HG03342 (cell line): ENCODE measurements at regions not wholly inside any gene's neighbourhood (a gene's known extent, or its start where the extent isn't known, plus 50 kb on each side); places are given as distances from the start of the nearest gene placed in this dataset.
"Not testable (repeated sequence)": the region's sequence is repeated elsewhere in the genome, so short reads cannot be mapped to it uniquely, and the experiment has no call there.

Experiments used
- ATAC-seq: cut with Tn5 transposase; IDR thresholded peaks from one replicate; pipeline ENCODE4 v1.9.1; 2021; ENCODE audit warnings: mild to moderate bottlenecking, moderate library complexity; ENCODE audit not compliant: unreplicated experiment

DNA sequence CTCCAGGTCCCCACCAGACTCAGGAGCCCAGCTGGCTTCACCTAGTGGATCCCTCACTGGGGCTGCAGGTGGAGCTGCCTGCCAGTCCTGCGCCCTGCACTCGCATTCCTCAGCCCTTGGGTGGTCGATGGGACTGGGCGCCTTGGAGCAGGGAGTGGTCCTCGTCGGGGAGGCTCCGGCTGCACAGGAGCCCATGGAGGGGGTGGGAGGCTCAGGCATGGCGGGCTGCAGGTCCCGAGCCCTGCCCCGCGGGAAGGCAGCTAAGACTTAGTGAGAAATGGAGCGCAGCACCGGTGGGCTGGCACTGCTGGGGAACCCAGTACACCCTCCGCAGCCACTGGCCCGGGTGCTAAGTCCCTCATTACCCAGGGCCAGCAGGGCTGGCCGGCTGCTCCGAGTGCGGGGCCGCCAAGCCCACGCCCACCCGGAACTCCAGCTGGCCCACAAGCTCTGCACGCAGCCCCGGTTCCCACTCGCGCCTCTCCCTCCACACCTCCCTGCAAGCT, 203.4 kb downstream of the DSC3 start:
- ATAC-seq: not testable (repeated sequence)

DNA sequence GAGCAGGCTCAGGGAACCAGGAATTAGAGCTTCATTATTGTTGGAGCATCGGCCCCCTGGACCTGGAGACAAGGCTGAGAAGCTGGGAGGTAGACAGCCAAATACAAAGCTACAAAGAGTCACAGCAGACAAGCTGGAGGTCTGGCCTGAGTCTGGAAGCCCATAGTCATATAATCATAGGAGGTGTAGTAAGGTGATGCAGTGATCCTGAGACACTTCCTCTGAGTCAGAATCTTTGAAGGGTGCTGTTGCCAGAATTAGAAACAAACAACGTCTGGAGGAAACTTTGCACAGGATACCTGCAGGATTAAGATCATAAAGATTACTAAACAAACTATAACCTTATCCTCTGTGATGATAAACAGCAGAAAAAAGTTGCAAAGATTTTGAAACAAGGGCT, 213.8 kb downstream of the DSC3 start:
- no peak for ATAC-seq

DNA sequence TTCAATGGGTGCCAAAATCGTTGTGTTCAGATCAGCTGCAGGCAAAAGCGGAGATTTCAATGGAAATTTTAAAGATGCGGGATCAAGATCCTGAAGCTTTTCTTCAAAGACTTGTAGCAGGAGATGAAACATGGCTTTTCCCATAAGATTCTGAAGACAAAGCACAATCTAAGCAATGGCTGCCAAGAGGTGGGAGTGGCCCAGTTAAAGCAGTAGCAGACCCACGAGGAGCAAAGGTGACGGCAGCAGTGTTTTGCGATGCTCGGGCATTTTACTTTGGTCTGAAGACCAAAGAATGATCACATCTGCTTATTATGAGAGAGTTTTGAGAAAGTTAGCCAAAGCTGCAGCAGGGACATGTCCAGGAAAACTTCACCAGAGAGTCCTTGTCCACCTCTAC, 222.9 kb downstream of the DSC3 start:
- ATAC-seq: no peak

DNA sequence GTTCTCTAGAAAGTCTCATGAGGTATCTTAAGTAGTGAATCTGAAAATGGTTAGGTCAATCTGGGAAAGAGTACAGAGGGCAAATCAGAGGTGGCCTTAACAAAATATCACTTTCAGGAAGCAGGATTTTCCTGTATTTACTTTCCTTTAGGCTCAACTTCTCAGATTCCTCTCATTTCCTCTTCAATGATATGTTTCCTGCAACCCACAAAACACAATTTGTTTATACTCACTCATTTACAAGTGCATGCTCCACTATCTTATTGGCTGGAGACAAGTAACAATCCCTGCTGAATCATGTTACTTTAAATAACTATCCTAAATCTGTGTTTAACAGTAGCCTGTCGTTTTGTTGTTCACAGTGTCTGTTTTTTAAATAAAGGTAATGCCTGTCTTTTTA, 228.1 kb downstream of the DSC3 start:
- no peak for ATAC-seq

DNA sequence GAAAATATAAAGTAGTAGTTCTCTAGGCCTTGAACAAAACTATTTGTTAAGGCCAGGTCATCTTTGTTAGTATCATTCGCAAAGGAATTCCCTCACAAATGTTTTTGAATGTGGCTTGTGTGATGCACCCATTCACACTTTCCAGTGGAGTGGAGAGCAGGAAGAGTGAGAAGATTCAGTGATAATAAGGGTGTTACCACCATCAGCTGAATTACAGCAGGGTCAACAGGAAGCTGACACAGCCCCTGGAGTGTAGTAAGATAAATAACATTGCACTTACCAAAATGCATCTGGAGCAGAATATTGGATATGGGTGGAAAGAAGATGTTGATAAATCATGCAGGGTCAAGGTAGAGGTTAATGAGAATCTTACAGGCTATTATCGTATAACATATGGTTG, 231.0 kb downstream of the DSC3 start:
- no peak for ATAC-seq

DNA sequence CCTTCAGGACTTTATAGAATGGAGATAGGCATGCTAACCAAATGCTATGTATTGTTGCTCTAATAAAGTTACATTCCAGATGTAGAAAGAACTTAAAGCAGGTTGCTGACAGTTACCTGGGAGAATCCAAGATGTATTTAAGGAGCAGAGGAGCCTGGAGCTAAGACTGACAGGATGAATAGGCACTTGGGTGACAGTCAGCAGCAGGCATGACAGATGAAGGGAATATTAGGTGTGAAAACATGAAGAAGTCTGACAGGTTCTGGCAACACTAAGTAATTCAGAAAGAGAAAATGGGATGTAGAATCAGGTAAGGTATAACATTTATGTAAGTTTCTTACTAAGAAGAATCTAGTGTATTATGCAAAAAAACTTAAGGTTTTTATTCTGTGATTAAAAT, 232.0 kb downstream of the DSC3 start:
- no peak for ATAC-seq

DNA sequence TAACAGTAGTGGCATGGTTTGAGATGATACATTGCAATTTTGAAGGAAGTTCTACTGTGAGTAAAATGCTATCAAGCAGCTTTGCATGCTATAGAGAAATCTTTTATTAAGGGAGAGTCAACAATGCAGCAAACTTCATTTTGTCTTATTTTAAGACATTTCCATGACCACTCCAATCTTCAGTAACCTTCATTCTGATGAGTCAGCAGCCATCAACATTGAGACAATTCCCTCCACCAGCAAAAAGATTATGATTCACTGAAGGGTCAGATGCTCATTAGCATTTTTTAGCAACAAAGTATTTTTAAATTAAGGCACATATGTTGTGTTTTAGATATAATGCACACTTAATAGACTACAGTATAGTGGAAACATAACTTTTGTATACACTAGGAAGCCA, 235.7 kb downstream of the DSC3 start:
- no peak for ATAC-seq

DNA sequence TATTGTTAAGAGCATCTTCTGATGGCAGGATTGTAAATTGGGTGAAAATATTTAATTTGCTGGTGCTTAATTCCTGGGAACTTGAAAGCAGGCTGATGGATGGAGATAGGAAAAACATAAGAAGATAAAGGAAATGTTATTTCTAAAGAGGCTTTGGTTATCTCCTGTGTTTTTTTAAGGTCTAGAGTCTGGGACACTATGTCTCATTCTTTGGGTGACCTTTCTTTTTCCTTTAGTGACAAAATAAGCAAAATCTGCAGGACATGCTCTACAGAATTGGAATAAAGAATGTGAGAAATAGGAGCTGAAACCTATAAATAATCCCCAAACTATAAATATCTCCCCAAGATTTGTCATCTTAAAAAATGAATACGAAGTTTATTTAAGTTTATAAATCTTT, 241.7 kb downstream of the DSC3 start:
- no peak for ATAC-seq

DNA sequence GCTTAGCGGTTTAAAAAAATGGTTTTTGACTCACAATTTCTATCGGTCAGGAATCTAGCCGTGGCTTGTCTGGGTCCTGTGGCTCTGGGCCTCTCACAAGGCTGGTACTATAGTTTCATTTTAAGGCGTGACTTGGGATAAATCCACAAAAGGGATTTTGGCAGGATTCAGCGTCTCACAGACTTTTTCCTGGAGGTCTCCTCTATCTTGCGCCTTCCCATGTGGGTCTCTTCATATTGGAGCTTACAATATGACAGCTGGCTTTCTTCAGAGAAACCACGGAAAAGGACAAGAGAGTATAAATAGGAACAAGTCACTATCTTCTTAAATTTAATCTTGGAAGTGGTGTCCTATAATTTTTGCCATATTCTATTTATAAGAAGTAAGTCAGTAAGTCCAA, 250.5 kb downstream of the DSC3 start:
- ATAC-seq: no peak

DNA sequence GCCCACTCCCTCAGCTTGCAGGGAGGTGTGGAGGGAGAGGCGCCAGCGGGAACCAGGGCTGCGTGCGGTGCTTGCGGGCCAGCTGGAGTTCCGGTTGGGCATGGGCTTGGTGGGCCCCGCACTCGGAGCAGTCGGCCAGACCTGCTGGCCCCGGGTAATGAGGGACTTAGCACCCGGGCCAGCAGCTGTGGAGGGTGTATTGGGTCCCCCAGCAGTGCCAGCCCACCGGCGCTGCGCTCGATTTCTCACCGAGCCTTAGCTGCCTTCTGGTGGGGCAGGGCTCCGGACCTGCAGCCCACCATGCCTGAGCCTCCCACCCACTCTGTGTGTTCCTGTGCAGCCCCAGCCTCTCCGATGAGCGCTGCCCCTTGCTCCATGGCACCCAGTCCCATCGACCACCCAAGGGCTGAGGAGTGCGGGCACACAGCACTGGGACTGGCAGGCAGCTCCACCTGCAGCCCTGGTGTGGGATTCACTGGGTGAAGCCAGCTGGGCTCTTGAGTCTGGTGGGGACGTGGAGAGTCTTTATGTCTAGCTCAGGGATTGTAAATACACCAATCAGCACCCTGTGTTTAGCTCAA, 254.0 kb downstream of the DSC3 start:
- not testable (repeated sequence) for ATAC-seq

DNA sequence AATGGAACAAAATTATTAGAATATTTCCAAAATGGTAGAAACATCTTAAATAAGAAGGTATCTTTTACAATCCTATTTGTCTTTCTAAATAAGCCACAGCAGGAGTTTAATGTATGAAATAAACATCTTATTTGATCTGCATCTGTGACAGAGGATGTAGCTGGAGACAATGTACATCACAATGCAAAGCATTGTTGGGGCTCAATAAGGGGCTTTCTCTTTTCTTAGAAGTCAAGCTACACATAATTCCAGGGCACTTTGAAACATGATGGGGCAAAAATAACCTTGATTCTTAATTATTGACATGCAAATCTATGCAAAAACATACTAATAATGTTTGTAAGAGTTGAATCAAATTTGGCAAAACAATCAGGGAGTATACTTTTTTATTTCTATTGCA, 255.1 kb downstream of the DSC3 start:
- no peak for ATAC-seq

DNA sequence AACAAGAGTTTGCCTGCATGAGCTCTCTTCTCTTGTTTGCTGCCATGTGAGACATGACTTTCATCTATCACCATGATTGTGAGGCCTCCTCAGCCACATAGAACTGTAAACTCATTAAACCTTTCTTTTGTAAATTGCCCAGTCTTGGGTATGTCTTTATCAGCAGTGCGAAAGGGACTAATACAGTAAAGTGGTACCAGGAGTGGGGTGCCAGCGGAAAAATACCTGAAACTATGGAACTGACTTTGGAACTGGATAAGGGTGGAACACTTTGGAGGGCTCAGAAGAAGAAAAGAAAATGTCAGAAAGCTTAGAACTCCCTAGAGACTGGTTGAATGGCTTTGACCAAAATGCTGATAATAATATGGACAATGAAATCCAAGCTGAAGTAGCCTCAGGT, 260.9 kb downstream of the DSC3 start:
- no peak for ATAC-seq

DNA sequence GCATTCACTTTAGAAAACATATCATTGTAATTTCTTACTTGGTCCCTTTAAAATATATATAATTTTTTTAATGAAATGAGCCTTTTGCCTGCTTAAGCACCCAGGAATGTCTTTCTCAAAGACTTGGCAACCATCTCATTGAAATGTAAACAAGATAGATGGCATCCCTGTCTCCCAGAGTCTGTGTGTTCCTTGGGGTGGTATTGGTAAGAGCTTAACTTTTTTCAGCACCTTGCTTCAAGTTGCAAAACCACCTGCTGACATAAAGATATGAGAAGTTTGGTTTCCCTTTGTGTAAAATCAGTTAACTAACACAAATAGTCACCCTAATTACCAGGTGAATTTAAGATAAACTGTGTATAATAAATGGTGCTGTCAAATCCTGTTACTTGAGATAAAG, 266.9 kb downstream of the DSC3 start:
- no peak for ATAC-seq

DNA sequence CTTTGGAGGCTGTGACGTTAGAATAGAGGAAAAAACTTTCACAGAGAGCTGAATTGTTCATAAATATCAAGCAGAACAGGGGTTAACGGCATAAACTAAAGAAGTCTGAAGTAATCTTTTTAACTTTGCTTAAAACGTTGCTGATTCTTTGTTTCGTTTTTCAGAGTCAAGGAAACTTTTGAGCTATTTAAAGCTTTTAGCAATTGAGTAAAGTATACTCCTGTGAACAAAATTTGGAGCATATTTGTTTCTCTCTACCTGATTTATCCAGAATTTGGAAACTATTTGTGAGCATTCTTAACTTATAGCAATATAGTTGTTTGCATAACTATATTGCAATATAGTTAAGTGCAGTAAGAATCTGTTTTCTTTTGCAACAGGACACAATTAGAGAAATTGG, 270.4 kb downstream of the DSC3 start:
- ATAC-seq: not testable (repeated sequence)

DNA sequence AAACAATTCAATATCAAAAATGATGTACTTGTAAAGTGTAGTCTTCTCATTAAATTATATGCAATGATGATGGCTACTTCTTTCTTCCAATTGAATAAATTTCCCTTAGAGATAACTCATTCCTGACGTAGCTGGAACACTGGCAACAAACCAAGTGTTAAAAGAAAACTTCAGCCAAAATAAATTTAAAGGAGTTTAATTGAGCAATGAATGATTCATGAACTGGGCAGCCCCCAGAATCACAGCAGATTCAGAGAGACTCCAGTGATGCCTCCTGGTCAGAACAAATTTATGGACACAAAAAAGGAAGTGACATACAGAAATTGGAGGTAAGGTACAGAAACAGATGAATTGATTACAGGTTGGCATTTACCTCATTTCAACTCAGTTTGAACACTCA, 276.5 kb downstream of the DSC3 start:
- ATAC-seq: no peak

DNA sequence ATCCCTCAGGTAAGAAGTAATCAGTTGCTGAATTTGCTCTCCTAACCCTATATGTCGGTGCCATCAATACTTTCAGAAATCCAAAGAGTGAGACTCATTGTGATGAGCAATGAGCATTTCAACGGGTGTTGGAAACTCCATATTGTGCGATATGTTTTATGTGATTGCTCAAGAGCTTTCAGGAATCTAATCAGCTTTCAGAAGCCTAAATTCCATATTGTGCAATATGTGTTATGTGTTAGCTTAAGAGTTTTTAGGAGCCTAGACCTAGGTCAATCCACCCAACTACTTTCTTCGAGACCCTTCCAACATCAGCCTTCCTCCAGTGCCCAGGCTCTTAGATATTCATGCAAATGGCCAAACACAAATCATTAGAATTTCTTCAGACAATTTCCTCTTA, 277.3 kb downstream of the DSC3 start:
- ATAC-seq: no peak

DNA sequence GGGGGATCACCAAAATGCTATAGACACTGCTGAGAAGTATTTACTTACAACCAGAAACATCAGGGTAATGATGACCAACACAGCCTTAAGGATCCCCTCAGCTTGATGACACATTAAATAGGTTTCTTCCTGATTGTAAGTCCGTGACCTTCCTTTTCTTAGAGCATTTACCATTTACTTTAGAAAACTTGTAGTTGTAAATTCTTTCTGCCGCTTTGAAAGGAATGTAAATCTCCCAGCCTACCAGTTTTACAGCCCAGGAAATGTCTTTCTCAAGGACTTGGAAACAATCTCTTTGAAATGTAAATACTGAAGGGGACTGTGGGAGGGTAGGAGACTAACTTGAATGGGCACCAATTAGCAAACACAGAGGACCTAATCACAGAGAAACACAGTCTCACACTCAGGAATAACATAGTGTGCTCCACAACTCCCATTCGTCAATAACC, 278.6 kb downstream of the DSC3 start:
- no peak for ATAC-seq

DNA sequence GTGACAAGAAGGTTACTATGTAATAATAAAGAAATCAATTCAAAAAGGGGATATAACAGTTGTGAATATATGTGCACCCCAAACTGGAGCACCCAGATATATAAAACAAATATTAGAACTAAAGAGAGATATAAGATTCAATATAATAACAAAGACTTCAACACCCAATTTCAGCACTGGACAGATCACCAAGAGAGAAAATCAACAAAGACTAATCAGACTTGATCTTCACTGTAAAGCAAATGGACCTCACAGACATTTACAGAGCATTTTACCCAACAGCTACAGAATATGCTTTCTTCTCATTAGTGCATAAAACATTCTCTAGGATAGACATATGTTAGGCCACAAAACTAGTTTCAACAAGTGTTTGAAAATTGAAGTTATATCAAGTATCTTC, 287.7 kb downstream of the DSC3 start:
- no peak for ATAC-seq

DNA sequence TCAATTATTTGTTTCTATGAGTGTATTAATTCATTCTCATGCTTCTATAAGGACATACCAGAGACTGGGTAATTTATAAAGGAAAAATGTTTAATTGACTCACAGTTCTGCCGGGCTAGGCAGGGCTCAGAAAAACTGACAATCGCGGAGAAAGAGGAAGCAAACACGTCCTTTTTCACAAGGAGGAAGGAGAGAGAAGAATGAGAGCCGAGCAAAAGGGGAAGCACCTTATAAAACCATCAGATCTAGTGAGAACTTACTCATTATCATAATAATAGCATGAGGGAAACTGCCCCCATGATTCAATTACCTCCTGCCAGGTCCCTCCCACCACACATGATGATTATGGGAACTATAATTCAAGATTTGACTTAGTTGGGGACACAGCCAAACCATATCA, 294.0 kb downstream of the DSC3 start:
- no peak for ATAC-seq

DNA sequence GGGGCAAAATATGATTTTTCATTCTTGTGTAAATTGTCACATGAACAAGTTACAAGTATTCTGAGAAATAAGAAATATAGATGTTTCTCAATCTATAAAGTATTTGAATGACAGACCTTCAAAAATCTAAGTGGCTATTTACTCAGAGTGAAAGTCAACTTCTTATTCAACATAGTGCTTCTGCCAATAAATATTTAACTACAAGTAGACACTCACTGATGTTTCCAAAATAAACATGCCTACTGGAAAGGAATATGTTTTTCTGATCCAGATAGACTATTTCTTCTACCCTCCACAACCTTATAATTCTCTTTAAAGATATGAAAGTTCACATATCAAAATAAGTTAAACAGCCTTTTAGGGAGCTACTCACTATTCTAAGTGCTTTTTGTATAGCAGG, 296.3 kb downstream of the DSC3 start:
- ATAC-seq: no peak

DNA sequence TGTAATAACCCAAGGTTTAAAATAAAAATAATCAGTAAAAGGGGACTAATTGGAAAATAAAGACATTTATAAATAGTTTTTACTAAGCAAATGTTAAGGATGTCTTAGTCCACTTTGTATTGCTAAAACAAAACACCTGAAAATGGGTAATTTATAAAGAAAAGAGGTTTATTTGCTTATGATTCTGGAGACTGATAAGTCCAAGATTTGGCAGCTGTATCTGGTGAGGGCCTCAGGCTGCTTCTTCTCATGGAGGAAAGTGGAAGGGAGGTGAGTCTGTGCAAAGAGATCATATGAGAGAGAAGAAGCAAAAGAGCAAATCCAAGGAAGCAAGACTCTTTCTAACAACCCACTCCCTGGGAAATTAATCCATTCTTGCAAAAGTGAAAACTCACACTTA, 299.5 kb downstream of the DSC3 start:
- ATAC-seq: no peak

DNA sequence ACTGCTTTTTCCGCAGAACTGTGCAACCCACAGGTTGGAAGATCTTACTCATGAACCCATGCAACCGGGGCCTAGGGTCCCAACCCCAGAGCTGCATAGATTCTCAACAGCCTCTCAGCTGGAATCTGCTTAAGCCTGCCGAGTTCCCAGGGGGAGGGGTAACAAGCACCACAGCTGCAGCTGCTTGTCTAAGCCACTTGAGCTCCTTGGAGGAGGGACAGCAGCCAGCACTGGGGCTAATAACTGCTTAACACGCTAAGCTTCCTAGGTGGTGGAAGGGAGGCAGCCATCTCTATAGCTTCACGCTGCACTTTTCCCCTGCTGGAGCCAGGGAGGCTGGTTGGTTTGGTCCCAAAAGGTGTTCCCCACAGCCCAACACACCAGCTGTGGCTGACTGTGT, 311.6 kb downstream of the DSC3 start:
- ATAC-seq: no peak

DNA sequence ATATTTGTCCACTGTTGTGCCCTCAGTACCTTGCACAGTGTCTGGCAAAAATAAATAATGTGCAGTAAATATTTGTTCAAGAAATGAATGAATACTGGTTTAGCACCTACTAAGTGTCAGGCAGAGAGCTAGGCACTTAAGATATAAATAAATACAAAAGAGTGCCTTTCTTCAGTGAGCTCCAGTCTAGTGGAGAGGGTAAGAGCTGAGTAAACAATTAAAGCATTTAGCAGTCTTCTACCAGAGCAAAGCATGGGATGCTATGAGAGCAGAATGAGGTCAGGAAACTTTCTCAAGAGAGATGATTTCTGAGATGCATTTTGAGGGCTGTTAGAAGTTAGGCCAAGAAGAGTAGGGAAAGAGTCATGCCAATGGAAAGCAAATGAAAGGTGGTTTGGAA, 314.7 kb downstream of the DSC3 start:
- no peak for ATAC-seq
